SK-MEL-5 (cell line): ENCODE measurements at regions not wholly inside any gene's neighbourhood (a gene's known extent, or its start where the extent isn't known, plus 50 kb on each side); places are given as distances from the start of the nearest gene placed in this dataset.
"Not testable (repeated sequence)": the region's sequence is repeated elsewhere in the genome, so short reads cannot be mapped to it uniquely, and the experiment has no call there.

Experiments
- DNase-seq: peaks from one replicate; pipeline ENCODE4 v3.0.0-alpha.2; 2016; ENCODE audit warnings: low read depth, low spot score
- in situ Hi-C: cut with HindIII; loops from 2 replicates; pipeline ENCODE4 v1.10.0; 2016; ENCODE audit warnings: low sequenced_read_pairs, high pct_unique_total_duplicates, low pct_unique_long_range_greater_than_20kb

- no peak for DNase-seq
- in situ Hi-C loops, result no loop called here
Measured at GRCh38 chr6:81940451-81940985, 188.0 kb upstream of the TENT5A start.

- in situ Hi-C loops, result no loop called here
- DNase-seq, result no peak
Measured at GRCh38 chr6:81939766-81940165, 187.3 kb upstream of the TENT5A start.

GRCh38 chr6:81938991-81939732 is 186.7 kb upstream of the TENT5A start:
- no peak for DNase-seq
- in situ Hi-C loops, result no loop called here

- in situ Hi-C loops, result no loop called here
- DNase-seq, result no peak
Measured at GRCh38 chr6:81938014-81938856, 185.8 kb upstream of the TENT5A start.

GRCh38 chr6:81937296-81937937 is 184.9 kb upstream of the TENT5A start:
- in situ Hi-C loops, result no loop called here
- no peak for DNase-seq

- in situ Hi-C loops, result no loop called here
- no peak for DNase-seq
Measured at GRCh38 chr6:81934936-81935335, 182.5 kb upstream of the TENT5A start.

- no peak for DNase-seq
- in situ Hi-C loops, result no loop called here
Measured at GRCh38 chr6:81933608-81934051, 181.1 kb upstream of the TENT5A start.

- DNase-seq, result no peak
- in situ Hi-C loops, result no loop called here
Measured at GRCh38 chr6:81933089-81933488, 180.6 kb upstream of the TENT5A start.

- in situ Hi-C loops, DNase-seq: not testable (repeated sequence)
Measured at GRCh38 chr6:81932448-81932847, 180.0 kb upstream of the TENT5A start.

GRCh38 chr6:81929828-81930227 is 177.3 kb upstream of the TENT5A start:
- DNase-seq, result no peak
- in situ Hi-C loops, result no loop called here

- no peak for DNase-seq
- in situ Hi-C loops, result no loop called here
Measured at GRCh38 chr6:81925201-81925600, 172.7 kb upstream of the TENT5A start.

- in situ Hi-C loops, result no loop called here
- no peak for DNase-seq
Measured at GRCh38 chr6:81909981-81910900, 157.8 kb upstream of the TENT5A start.

- in situ Hi-C loops, result no loop called here
- DNase-seq, result no peak
Measured at GRCh38 chr6:81909162-81909561, 156.7 kb upstream of the TENT5A start.

- no peak for DNase-seq
- in situ Hi-C loops, result no loop called here
Measured at GRCh38 chr6:81906709-81907204, 154.3 kb upstream of the TENT5A start.

- in situ Hi-C loops, result no loop called here
- no peak for DNase-seq
Measured at GRCh38 chr6:81906041-81906440, 153.6 kb upstream of the TENT5A start.

- in situ Hi-C loops, result no loop called here
- DNase-seq, result no peak
Measured at GRCh38 chr6:81901551-81901966, 149.1 kb upstream of the TENT5A start.

- in situ Hi-C loops, result no loop called here
- DNase-seq, result no peak
Measured at GRCh38 chr6:81900616-81901015, 148.1 kb upstream of the TENT5A start.
